Peyer's patch (tissue), 4 donors: ENCODE measurements at regions not wholly inside any gene's neighbourhood (a gene's known extent, or its start where the extent isn't known, plus 50 kb on each side); places are given as distances from the start of the nearest gene placed in this dataset.

Source experiments
- CTCF ChIP-seq, 6 experiments: fragments of 450-650 bp in 4 of 6; fragments of 200-600 bp in 2 of 6; sonication (generic) in 1 of 6; IDR thresholded peaks; one replicate each; pipeline ENCODE4 v1.5.1; 2017 to 2019; ENCODE audit warnings: antibody characterized with exemption in 6 of 6, mild to moderate bottlenecking in 3 of 6, moderate library complexity in 1 of 6
- POLR2A ChIP-seq, 2 donors: fragments of 450-650 bp; IDR thresholded peaks; one replicate each; pipeline ENCODE4 v1.5.1; 2017; ENCODE audit warnings: antibody characterized with exemption in 2 of 2, mild to moderate bottlenecking in 2 of 2, moderate library complexity in 2 of 2

GRCh38 chr4:170667814-170668213 is 578.1 kb upstream of the AADAT start:
- TF ChIP-seq CTCF (IDR thresholded peaks at IDR 0.05) (no peak), POLR2A (IDR thresholded peaks at IDR 0.05) (no peak)
